GM12878 (cell line): ENCODE measurements at regions not wholly inside any gene's neighbourhood (a gene's known extent, or its start where the extent isn't known, plus 50 kb on each side); places are given as distances from the start of the nearest gene placed in this dataset.

Experiments used
- ATAC-seq: fragments of 200-7000 bp; cut with Tn5 transposase; 3 replicates; pipeline ENCODE4 v1.9.1; 2020; ENCODE audit warnings: mild to moderate bottlenecking, moderate library complexity
- BruUV-seq: library from RNA; stranded (reverse); fragments of 400-500 nt; replicated peaks from 2 replicates; lab custom pipeline; 2021; lab: Mats Ljungman, UMichigan
- CTCF ChIA-PET: fragments of 300-600 bp; sonication (Branson Sonifier 250); formaldehyde crosslinking; extraction: SDS; loops from one replicate; lab custom pipeline; 2021; ENCODE audit warnings: inconsistent platforms; lab: Yijun Ruan, JAX
- POLR2A ChIA-PET: fragments of 350-600 bp; formaldehyde crosslinking; extraction: SDS; loops from one replicate; lab custom pipeline; 2021; ENCODE audit warnings: inconsistent platforms; lab: Charles Lee
- RAD21 ChIA-PET: fragments of 300-600 bp; sonication (Branson Sonifier 250); formaldehyde crosslinking; loops from one replicate; lab custom pipeline; 2023; ENCODE audit warnings: antibody characterized with exemption; ENCODE audit not compliant: unreplicated experiment; lab: Charles Lee
- SMC1A ChIA-PET: fragments of 300-600 bp; sonication (Branson Sonifier 250); formaldehyde crosslinking; loops from one replicate; lab custom pipeline; 2023; ENCODE audit not compliant: unreplicated experiment, uncharacterized antibody; lab: Charles Lee
- DNase-seq: peaks from one replicate; pipeline ENCODE4 v3.0.0-alpha.2; 2011; ENCODE audit warnings: low read depth, low spot score
- FAIRE-seq: peaks from 3 replicates; lab custom pipeline; 2011; peaks lifted over from hg19 to GRCh38; lab: Jason Lieb, UNC
- H2AFZ ChIP-seq: 2 replicates; pipeline ENCODE4 v1.6.0; 2011; ENCODE audit warnings: low read depth, low read length, control low read depth; ENCODE audit not compliant: control insufficient read depth
- H3K27ac ChIP-seq: 2 replicates; pipeline ENCODE4 v1.5.1; 2011; ENCODE audit warnings: control low read depth; ENCODE audit not compliant: control insufficient read depth, insufficient read depth
- H3K27me3 ChIP-seq, 2 experiments: replicated peaks in 1 of 2; 2 replicates each; pipeline versions ENCODE4 v1.6.0 to v1.6.1; 2011; ENCODE audit warnings: low read length in 1 of 2; ENCODE audit not compliant: control insufficient read depth in 2 of 2, insufficient read depth in 2 of 2
- H3K36me3 ChIP-seq, 2 experiments: 2 replicates each; pipeline ENCODE4 v1.5.1; 2011; ENCODE audit warnings: low read length in 1 of 2; ENCODE audit not compliant: control insufficient read depth in 2 of 2, insufficient read depth in 2 of 2
- H3K4me1 ChIP-seq: 2 replicates; pipeline ENCODE4 v1.6.1; 2011; ENCODE audit warnings: mild to moderate bottlenecking, low read length, moderate library complexity, mixed read lengths; ENCODE audit not compliant: control insufficient read depth, insufficient read depth
- H3K4me2 ChIP-seq: 2 replicates; pipeline ENCODE4 v1.6.0; 2011; ENCODE audit warnings: control low read depth; ENCODE audit not compliant: control insufficient read depth, insufficient read depth
- H3K4me3 ChIP-seq: fragments of 200-600 bp; sonication (generic); 2 replicates; pipeline ENCODE4 v1.5.1; 2016
- H3K79me2 ChIP-seq: 2 replicates; pipeline ENCODE4 v1.6.0; 2011; ENCODE audit warnings: low read length; ENCODE audit not compliant: control insufficient read depth, insufficient read depth
- H3K9ac ChIP-seq: 2 replicates; pipeline ENCODE4 v1.8.0; 2011; ENCODE audit warnings: low read length, control low read depth, mixed read lengths; ENCODE audit not compliant: control insufficient read depth, insufficient read depth
- H3K9me3 ChIP-seq: replicated peaks from 3 replicates; pipeline ENCODE4 v1.5.1; 2011; ENCODE audit warnings: mild to moderate bottlenecking, low read length; ENCODE audit not compliant: control insufficient read depth, insufficient read depth
- H4K20me1 ChIP-seq: 2 replicates; pipeline ENCODE4 v1.6.0; 2011; ENCODE audit not compliant: control insufficient read depth, insufficient read depth
- ATF2 ChIP-seq: IDR thresholded peaks from 2 replicates; pipeline ENCODE4 v1.6.1; 2012; ENCODE audit warnings: low read length, inconsistent platforms
- BCLAF1 ChIP-seq: fragments of 450-650 bp; IDR thresholded peaks from 2 replicates; pipeline ENCODE4 v1.6.1; 2017; ENCODE audit warnings: antibody characterized with exemption, mild to moderate bottlenecking, moderate library complexity
- CBFB ChIP-seq: IDR thresholded peaks from 2 replicates; pipeline ENCODE4 v1.6.1; 2016; ENCODE audit warnings: antibody characterized with exemption, low read depth
- CREB1 ChIP-seq: IDR thresholded peaks from 2 replicates; pipeline ENCODE4 v1.6.1; 2012; ENCODE audit warnings: low read depth, mild to moderate bottlenecking, inconsistent platforms
- GATAD2B ChIP-seq: fragments of 450-650 bp; conservative IDR thresholded peaks from 2 replicates; pipeline ENCODE4 v1.6.1; 2017; ENCODE audit warnings: low read depth, mild to moderate bottlenecking, moderate library complexity
- KAT2A ChIP-seq: conservative IDR thresholded peaks from 2 replicates; pipeline ENCODE4 v1.6.1; 2011; ENCODE audit warnings: low read depth, low read length; ENCODE audit not compliant: control insufficient read depth
- MEF2A ChIP-seq: IDR thresholded peaks from 2 replicates; pipeline ENCODE4 v1.6.1; 2011; ENCODE audit warnings: low read depth, mild to moderate bottlenecking, low read length, moderate library complexity; ENCODE audit not compliant: insufficient read depth
- MYC ChIP-seq: IDR thresholded peaks from 2 replicates; pipeline ENCODE4 v1.6.1; 2011; ENCODE audit warnings: mild to moderate bottlenecking, low read length, moderate library complexity, inconsistent platforms; ENCODE audit not compliant: insufficient read depth, insufficient replicate concordance, insufficient read length, severe bottlenecking
- POLR2AphosphoS2 ChIP-seq: IDR thresholded peaks from 2 replicates; pipeline ENCODE4 v1.6.1; 2011; ENCODE audit warnings: low read depth, mild to moderate bottlenecking, low read length, improper control_type of control experiment, moderate library complexity
- PRDM15 ChIP-seq: fragments of 450-650 bp; formaldehyde crosslinking; IDR thresholded peaks from 2 replicates; pipeline ENCODE4 v1.4.0; 2020; ENCODE audit warnings: mild to moderate bottlenecking, moderate library complexity
- SMARCA5 ChIP-seq: fragments of 450-650 bp; IDR thresholded peaks from 2 replicates; pipeline ENCODE4 v1.6.1; 2017; ENCODE audit warnings: mild to moderate bottlenecking
- ZNF217 ChIP-seq: fragments of 450-650 bp; IDR thresholded peaks from 2 replicates; pipeline ENCODE4 v1.6.1; 2017; ENCODE audit warnings: antibody characterized with exemption, mild to moderate bottlenecking
- ZNF24 ChIP-seq: fragments of 450-650 bp; IDR thresholded peaks from 2 replicates; pipeline ENCODE4 v1.6.1; 2017; ENCODE audit warnings: antibody characterized with exemption, mild to moderate bottlenecking
- WGBS: methylation state at CpG from one replicate; pipeline ENCODE4 v1.1.6; 2016; ENCODE audit warnings: low lambda C conversion rate; ENCODE audit not compliant: insufficient replicate concordance, insufficient coverage; ENCODE audit errors: missing lambda C conversion rate; 5-methylcytosine and 5-hydroxymethylcytosine counted together
- in situ Hi-C: fragments of 300-500 bp; cut with MboI; formaldehyde crosslinking; loops from 9 replicates; pipeline ENCODE4 v1.14.3; 2018; ENCODE audit warnings: mixed read lengths
- intact Hi-C: fragments of 100-400 bp; cut with micrococcal nuclease; formaldehyde crosslinking; loops from one replicate; pipeline ENCODE4 v1.14.2; 2022; ENCODE audit not compliant: unreplicated experiment

GRCh38 chr6:27642744-27643456 lies 170.0 kb upstream of the ZNF184 start:
- BruUV-seq = no TSS peak
- no peak overlapping the region for H3K4me3 ChIP-seq
- H3K27me3 ChIP-seq = no peaks in the 10 kb centered on the region
- H4K20me1 ChIP-seq = no peaks in the 10 kb centered on the region
- no peaks in the 10 kb centered on the region for H3K4me1 ChIP-seq
- no peak for DNase-seq
- RAD21 ChIA-PET = no interaction called here
- no peak overlapping the region for H2AFZ ChIP-seq
- POLR2A ChIA-PET = no interaction called here
- intact Hi-C loops (no loop called here), in situ Hi-C loops (loop anchor here (25.0 kb wide), 1 partner anchor 981 kb away; the partner anchor contains the start of gene ZNF322)
- H3K9ac ChIP-seq = no peak overlapping the region
- no peak for FAIRE-seq
- SMC1A ChIA-PET = no interaction called here
- TF ChIP-seq CBFB (no peak), ATF2 (no peak), CREB1 (no peak), GATAD2B (no peak), BCLAF1 (no peak), MYC (no peak), KAT2A (no peak), PRDM15 (CRISPR knock-in tag) (no peak), ZNF217 (no peak), MEF2A (no peak), ZNF24 (no peak), POLR2AphosphoS2 (no peak), SMARCA5 (no peak)
- no peak for ATAC-seq
- no peaks in the 10 kb centered on the region for H3K9me3 ChIP-seq
- no peak overlapping the region for H3K4me2 ChIP-seq
- H3K27ac ChIP-seq = no peak overlapping the region
- WGBS = 74% methylated on average over 11 of the region's 12 CpGs
- no peaks in the 10 kb centered on the region for H3K36me3 ChIP-seq
- CTCF ChIA-PET = no interaction called here
- H3K79me2 ChIP-seq = no peaks in the 10 kb centered on the region
